H9 (cell line): ENCODE measurements at regions not wholly inside any gene's neighbourhood (a gene's known extent, or its start where the extent isn't known, plus 50 kb on each side); places are given as distances from the start of the nearest gene placed in this dataset.
"Not testable (repeated sequence)": the region's sequence is repeated elsewhere in the genome, so short reads cannot be mapped to it uniquely, and the experiment has no call there.

ENCODE experiments used
- DNase-seq: peaks from one replicate; pipeline ENCODE4 v3.0.0-alpha.2; 2017
- H2AFZ ChIP-seq: one replicate; pipeline ENCODE4 v1.6.1; 2013; ENCODE audit warnings: mild to moderate bottlenecking, low read length, control low read depth, moderate library complexity
- H2AK5ac ChIP-seq: 2 replicates; pipeline ENCODE4 v1.6.1; 2013; ENCODE audit warnings: low read length, control low read depth, mixed read lengths; ENCODE audit not compliant: insufficient read length
- H2BK120ac ChIP-seq: one replicate; pipeline ENCODE4 v1.6.1; 2013; ENCODE audit warnings: low read depth, mild to moderate bottlenecking, low read length, control low read depth, inconsistent platforms; ENCODE audit not compliant: poor library complexity, severe bottlenecking
- H2BK12ac ChIP-seq: 2 replicates; pipeline ENCODE4 v1.6.1; 2013; ENCODE audit warnings: low read length, control low read depth, mixed read lengths, low read depth; ENCODE audit not compliant: insufficient read length
- H2BK15ac ChIP-seq: 2 replicates; pipeline ENCODE4 v1.6.1; 2013; ENCODE audit warnings: low read depth, low read length, control low read depth
- H2BK20ac ChIP-seq: one replicate; pipeline ENCODE4 v1.6.1; 2013; ENCODE audit warnings: low read depth, mild to moderate bottlenecking, low read length, control low read depth, inconsistent platforms; ENCODE audit not compliant: poor library complexity, severe bottlenecking
- H2BK5ac ChIP-seq: 2 replicates; pipeline ENCODE4 v1.6.1; 2013; ENCODE audit warnings: low read length, control low read depth, mixed read lengths; ENCODE audit not compliant: insufficient read length
- H3K14ac ChIP-seq: 2 replicates; pipeline ENCODE4 v1.6.1; 2013; ENCODE audit warnings: low read length, control low read depth; ENCODE audit not compliant: insufficient read depth
- H3K18ac ChIP-seq: 2 replicates; pipeline ENCODE4 v1.6.1; 2013; ENCODE audit warnings: low read depth, mild to moderate bottlenecking, mixed read lengths, low read length, control low read depth; ENCODE audit not compliant: insufficient read length
- H3K23ac ChIP-seq: 2 replicates; pipeline ENCODE4 v1.6.1; 2013; ENCODE audit warnings: low read length, control low read depth, mixed read lengths, low read depth; ENCODE audit not compliant: insufficient read length
- H3K23me2 ChIP-seq: 2 replicates; pipeline ENCODE4 v1.6.1; 2013; ENCODE audit warnings: low read depth, mild to moderate bottlenecking, mixed read lengths, low read length, control low read depth; ENCODE audit not compliant: insufficient read length, poor library complexity, severe bottlenecking
- H3K27ac ChIP-seq: 2 replicates; pipeline ENCODE4 v1.5.1; 2013; ENCODE audit warnings: low read length, control low read depth, mixed read lengths, low read depth; ENCODE audit not compliant: insufficient read length
- H3K27me3 ChIP-seq: 2 replicates; pipeline ENCODE4 v1.6.1; 2013; ENCODE audit warnings: low read length, control low read depth, inconsistent platforms; ENCODE audit not compliant: insufficient read depth
- H3K4ac ChIP-seq: 2 replicates; pipeline ENCODE4 v1.6.1; 2013; ENCODE audit warnings: low read depth, mild to moderate bottlenecking, control low read depth, inconsistent platforms, low read length, moderate library complexity
- H3K4me1 ChIP-seq: 2 replicates; pipeline ENCODE4 v1.6.1; 2013; ENCODE audit warnings: low read length, control low read depth, inconsistent platforms; ENCODE audit not compliant: insufficient read depth
- H3K4me2 ChIP-seq: 2 replicates; pipeline ENCODE4 v1.6.1; 2013; ENCODE audit warnings: low read length, control low read depth, mixed read lengths; ENCODE audit not compliant: insufficient read length, insufficient read depth
- H3K56ac ChIP-seq: 2 replicates; pipeline ENCODE4 v1.6.1; 2013; ENCODE audit warnings: low read depth, mild to moderate bottlenecking, mixed read lengths, low read length, control low read depth; ENCODE audit not compliant: insufficient read length
- H3K79me1 ChIP-seq: 2 replicates; pipeline ENCODE4 v1.6.1; 2013; ENCODE audit warnings: low read depth, mild to moderate bottlenecking, moderate library complexity, low read length, control low read depth, inconsistent platforms; ENCODE audit not compliant: insufficient read depth, poor library complexity, severe bottlenecking
- H3K79me2 ChIP-seq: 2 replicates; pipeline ENCODE4 v1.6.1; 2013; ENCODE audit warnings: low read length, control low read depth, inconsistent platforms; ENCODE audit not compliant: insufficient read depth
- H3K9ac ChIP-seq: 2 replicates; pipeline ENCODE4 v1.6.1; 2013; ENCODE audit warnings: low read length, control low read depth, mixed read lengths; ENCODE audit not compliant: insufficient read length; ENCODE audit errors: extremely low read depth
- H3K9me3 ChIP-seq: one replicate; pipeline ENCODE4 v1.6.1; 2013; ENCODE audit warnings: low read depth, low read length, inconsistent platforms; ENCODE audit not compliant: control insufficient read depth
- H3T11ph ChIP-seq: one replicate; pipeline ENCODE4 v1.6.1; 2013; ENCODE audit warnings: mild to moderate bottlenecking, low read length, control low read depth, inconsistent platforms
- H4K20me1 ChIP-seq: one replicate; pipeline ENCODE4 v1.6.1; 2013; ENCODE audit not compliant: control insufficient read depth, insufficient read length, insufficient read depth
- H4K5ac ChIP-seq: 2 replicates; pipeline ENCODE4 v1.6.1; 2013; ENCODE audit warnings: low read depth, mild to moderate bottlenecking, mixed read lengths, low read length, control low read depth; ENCODE audit not compliant: insufficient read length
- H4K8ac ChIP-seq: replicated peaks from 2 replicates; pipeline ENCODE4 v1.6.1; 2013; ENCODE audit warnings: low read length, control low read depth, mixed read lengths, low read depth; ENCODE audit not compliant: insufficient read length
- H4K91ac ChIP-seq: 2 replicates; pipeline ENCODE4 v1.6.1; 2013; ENCODE audit warnings: low read depth, mild to moderate bottlenecking, moderate library complexity, mixed read lengths, low read length, control low read depth; ENCODE audit not compliant: insufficient read length
- H3K27ac Mint-ChIP-seq, 3 experiments: 2 replicates in 2 of 3; 3 replicates in 1 of 3; pipeline ENCODE4 v1.8.0; 2020 to 2021; ENCODE audit warnings: mixed read lengths in 3 of 3, mild to moderate bottlenecking in 1 of 3, moderate library complexity in 1 of 3
- H3K27me3 Mint-ChIP-seq: 2 replicates; pipeline ENCODE4 v1.8.0; 2021; ENCODE audit warnings: low read depth, mild to moderate bottlenecking, moderate library complexity, mixed read lengths
- H3K36me3 Mint-ChIP-seq, 3 experiments: 2 replicates in 2 of 3; 3 replicates in 1 of 3; pipeline ENCODE4 v1.8.0; 2020 to 2021; ENCODE audit warnings: low read depth in 3 of 3, mixed read lengths in 3 of 3; ENCODE audit not compliant: insufficient read depth in 1 of 3
- H3K4me1 Mint-ChIP-seq, 2 experiments: 2 replicates each; pipeline ENCODE4 v1.8.0; 2020; ENCODE audit warnings: mixed read lengths in 2 of 2
- H3K4me3 Mint-ChIP-seq, 2 experiments: 2 replicates in 1 of 2; 3 replicates in 1 of 2; pipeline ENCODE4 v1.8.0; 2020 to 2021; ENCODE audit warnings: mild to moderate bottlenecking in 2 of 2, mixed read lengths in 2 of 2, moderate library complexity in 1 of 2
- H3K9me3 Mint-ChIP-seq, 2 experiments: 2 replicates in 1 of 2; 3 replicates in 1 of 2; pipeline ENCODE4 v1.8.0; 2020; ENCODE audit warnings: mild to moderate bottlenecking in 2 of 2, mixed read lengths in 2 of 2, moderate library complexity in 1 of 2
- WGBS: extraction: QIAGEN DNeasy Blood & Tissue Kit; methylation state at CpG from one replicate; pipeline ENCODE4 v1.1.7; 2013; ENCODE audit warnings: missing lambda C conversion rate, low lambda C conversion rate, mixed read lengths; ENCODE audit not compliant: insufficient read length; ENCODE audit errors: extremely low coverage; 5-methylcytosine and 5-hydroxymethylcytosine counted together

GRCh38 chr4:67380702-67381405 is 164.4 kb downstream of the CENPC start:
- Mint-ChIP-seq H3K36me3 (peaks cover 7 to 36% (median 14%) of the 10 kb centered on the region in 3 experiments), H3K9me3 (peaks cover 28 to 34% of the 10 kb centered on the region in 2 experiments)
- H3K9me3 ChIP-seq, H3K14ac ChIP-seq, H3K4me1 Mint-ChIP-seq, H2AFZ ChIP-seq, H2AK5ac ChIP-seq, H3K4me3 Mint-ChIP-seq, DNase-seq, H4K20me1 ChIP-seq, H3T11ph ChIP-seq, H3K79me1 ChIP-seq, H3K27me3 Mint-ChIP-seq, H4K8ac ChIP-seq, H4K91ac ChIP-seq, H2BK5ac ChIP-seq, H3K23me2 ChIP-seq, H3K27me3 ChIP-seq, H3K79me2 ChIP-seq, H3K56ac ChIP-seq, H2BK15ac ChIP-seq, H3K4me2 ChIP-seq, H3K4ac ChIP-seq, H3K9ac ChIP-seq, H3K18ac ChIP-seq, H3K27ac Mint-ChIP-seq, H2BK20ac ChIP-seq, H2BK120ac ChIP-seq, H3K27ac ChIP-seq, H3K4me1 ChIP-seq, H3K23ac ChIP-seq, H2BK12ac ChIP-seq, H4K5ac ChIP-seq: not testable (repeated sequence)
- WGBS, result no CpG with 5 or more reads among the region's 34 CpGs
